ENCODE measurements at regions not wholly inside any gene's neighbourhood (a gene's known extent, or its start where the extent isn't known, plus 50 kb on each side); places are given as distances from the start of the nearest gene placed in this dataset.

- no peak for TF ChIP-seq CTCF (conservative IDR thresholded peaks at IDR 0.05; ENCODE audit: low read depth, low read length)
- TF ChIP-seq ELK1 (IDR thresholded peaks at IDR 0.05; ENCODE audit: borderline replicate concordance, low read depth, low read length) = no peak
- no peak for TF ChIP-seq POLR2A (IDR thresholded peaks at IDR 0.05; ENCODE audit: low read depth, low read length)
- no peak for TF ChIP-seq BHLHE40 (IDR thresholded peaks at IDR 0.05; ENCODE audit: low read depth, low read length)
- TF ChIP-seq RFX5 (IDR thresholded peaks at IDR 0.05; ENCODE audit: low read depth, low read length) = no peak
- TF ChIP-seq MAZ (IDR thresholded peaks at IDR 0.05; ENCODE audit: borderline replicate concordance, low read depth, low read length) = no peak
- TF ChIP-seq CEBPB (IDR thresholded peaks at IDR 0.05; ENCODE audit: low read depth, low read length) = no peak
Observed at GRCh38 chr7:153401795-153402720, 642.5 kb downstream of the ACTR3B start.
